MM.1S (cell line): ENCODE measurements at regions not wholly inside any gene's neighbourhood (a gene's known extent, or its start where the extent isn't known, plus 50 kb on each side); places are given as distances from the start of the nearest gene placed in this dataset.

ENCODE experiments used
- DNase-seq: peaks from one replicate; pipeline ENCODE4 v3.0.0-alpha.2; 2015
- H2AFZ ChIP-seq: fragments of 300-600 bp; sonication (generic); 2 replicates; pipeline ENCODE4 v1.6.0; 2016; ENCODE audit warnings: antibody characterized with exemption, low read length
- H3F3A ChIP-seq: fragments of 300-600 bp; sonication (generic); 2 replicates; pipeline ENCODE4 v1.6.1; 2016; ENCODE audit warnings: mild to moderate bottlenecking, antibody characterized with exemption, low read length, moderate library complexity, mixed read lengths; ENCODE audit not compliant: insufficient read depth
- H3K27ac ChIP-seq: fragments of 300-600 bp; sonication (generic); 2 replicates; pipeline ENCODE4 v1.5.1; 2016; ENCODE audit warnings: mild to moderate bottlenecking, low read length
- H3K27me3 ChIP-seq: fragments of 300-600 bp; sonication (generic); replicated peaks from 2 replicates; pipeline ENCODE4 v1.6.0; 2016; ENCODE audit warnings: low read length; ENCODE audit not compliant: insufficient read depth
- H3K36me3 ChIP-seq: fragments of 300-600 bp; sonication (generic); replicated peaks from 2 replicates; pipeline ENCODE4 v1.6.1; 2016; ENCODE audit warnings: mild to moderate bottlenecking, low read length, mixed read lengths; ENCODE audit not compliant: insufficient read depth
- H3K4me1 ChIP-seq: fragments of 300-600 bp; sonication (generic); 2 replicates; pipeline ENCODE4 v1.6.1; 2016; ENCODE audit warnings: low read length, mixed read lengths
- H3K4me2 ChIP-seq: fragments of 300-600 bp; sonication (generic); 2 replicates; pipeline ENCODE4 v1.6.0; 2016; ENCODE audit warnings: low read depth, low read length
- H3K4me3 ChIP-seq: fragments of 300-600 bp; sonication (generic); 2 replicates; pipeline ENCODE4 v1.5.1; 2016; ENCODE audit warnings: low read length, mixed read lengths
- H3K79me2 ChIP-seq: fragments of 300-600 bp; sonication (generic); 2 replicates; pipeline ENCODE4 v1.6.1; 2016; ENCODE audit warnings: mixed run types, low read length, mixed read lengths
- H3K9ac ChIP-seq: fragments of 300-600 bp; sonication (generic); 2 replicates; pipeline ENCODE4 v1.6.1; 2016; ENCODE audit warnings: low read length, mixed read lengths
- H3K9me2 ChIP-seq: fragments of 300-600 bp; sonication (generic); replicated peaks from 2 replicates; pipeline ENCODE4 v1.6.1; 2016; ENCODE audit warnings: mild to moderate bottlenecking, low read length, mixed read lengths; ENCODE audit not compliant: insufficient read depth
- H3K9me3 ChIP-seq: fragments of 300-600 bp; sonication (generic); replicated peaks from 2 replicates; pipeline ENCODE4 v1.6.1; 2016; ENCODE audit warnings: mild to moderate bottlenecking, low read length, mixed read lengths; ENCODE audit not compliant: insufficient read depth
- H4K20me1 ChIP-seq: fragments of 300-600 bp; sonication (generic); 2 replicates; pipeline ENCODE4 v1.6.1; 2016; ENCODE audit warnings: mild to moderate bottlenecking, low read length, moderate library complexity, mixed read lengths; ENCODE audit not compliant: insufficient read depth
- CTCF ChIP-seq: fragments of 300-600 bp; sonication (generic); IDR thresholded peaks from 2 replicates; pipeline ENCODE4 v1.5.1; 2016; ENCODE audit warnings: antibody characterized with exemption, low read length, mixed read lengths
- EZH2 ChIP-seq: fragments of 300-600 bp; sonication (generic); optimal IDR thresholded peaks from 2 replicates; pipeline ENCODE3; 2017; ENCODE audit warnings: low read depth, mild to moderate bottlenecking, antibody characterized with exemption, low read length, mixed read lengths
- EZH2phosphoT487 ChIP-seq: fragments of 300-600 bp; sonication (generic); IDR thresholded peaks from 2 replicates; pipeline ENCODE4 v1.6.1; 2018; ENCODE audit warnings: antibody characterized with exemption, low read length

DNA sequence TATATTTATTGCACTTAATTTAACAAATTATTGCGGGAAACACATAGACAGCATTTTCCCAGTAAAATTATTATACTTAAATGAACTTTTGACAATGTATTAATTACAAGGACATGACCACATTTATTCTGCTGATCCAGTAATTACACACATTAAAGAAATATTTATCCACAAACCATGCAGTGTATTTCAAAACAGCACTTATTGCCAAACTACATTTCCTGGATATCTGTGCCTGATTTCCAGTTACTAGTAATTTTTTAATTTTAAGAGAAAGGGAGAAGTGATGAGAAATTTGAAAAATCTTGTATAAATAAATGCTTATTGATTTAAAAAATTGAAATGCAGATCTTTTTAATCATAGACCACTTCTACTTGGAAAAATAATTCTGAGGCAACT, 1458.7 kb upstream of the ACVR2A start:
- no peak for DNase-seq
- no peak overlapping the region for H3K27ac ChIP-seq
- H4K20me1 ChIP-seq: no peaks in the 10 kb centered on the region
- H3K36me3 ChIP-seq: no peaks in the 10 kb centered on the region
- no peaks in the 10 kb centered on the region for H3K27me3 ChIP-seq
- no peaks in the 10 kb centered on the region for H3K9me3 ChIP-seq
- no peak overlapping the region for H3K4me3 ChIP-seq
- H3K79me2 ChIP-seq: no peaks in the 10 kb centered on the region
- H3K4me2 ChIP-seq: no peak overlapping the region
- no peaks in the 10 kb centered on the region for H3K9me2 ChIP-seq
- H3F3A ChIP-seq: no peaks in the 10 kb centered on the region
- TF ChIP-seq CTCF (no peak), EZH2 (no peak), EZH2phosphoT487 (no peak)
- no peak overlapping the region for H3K9ac ChIP-seq
- H2AFZ ChIP-seq: no peak overlapping the region
- H3K4me1 ChIP-seq: peaks cover 5% of the 10 kb centered on the region; the same call in 1 of the 2 replicates

DNA sequence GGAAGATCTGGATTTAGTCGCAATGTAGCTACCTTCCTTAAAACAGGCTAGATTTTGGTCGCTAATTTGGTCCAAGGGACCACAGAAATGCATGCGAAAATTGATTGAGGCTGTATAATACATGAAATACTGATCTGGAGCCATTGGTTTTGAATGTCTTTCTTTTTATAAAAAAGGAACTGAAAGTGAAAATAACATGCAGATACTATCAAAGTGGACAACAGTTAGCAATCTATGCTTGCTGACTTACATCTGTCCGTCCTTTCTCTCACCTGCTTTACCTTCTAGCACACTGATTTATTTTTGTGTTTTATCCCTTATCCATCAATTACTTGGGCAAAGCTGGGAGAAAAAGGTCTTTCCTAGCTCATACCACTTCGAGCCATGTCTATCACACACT, 1459.8 kb upstream of the ACVR2A start:
- H3K36me3 ChIP-seq: no peaks in the 10 kb centered on the region
- peak overlapping the region; percentile 8 for H3K4me3 ChIP-seq
- H3K9me3 ChIP-seq: no peaks in the 10 kb centered on the region
- no peaks in the 10 kb centered on the region for H3K79me2 ChIP-seq
- H3K27ac ChIP-seq: no peak overlapping the region
- TF ChIP-seq CTCF (no peak), EZH2 (no peak), EZH2phosphoT487 (no peak)
- peak overlapping the region; percentile 34 for H2AFZ ChIP-seq
- H3K9ac ChIP-seq: no peak overlapping the region
- H3K4me1 ChIP-seq: peaks cover 5% of the 10 kb centered on the region; the same call in 1 of the 2 replicates
- DNase-seq: peak; percentile 46
- H4K20me1 ChIP-seq: no peaks in the 10 kb centered on the region
- H3F3A ChIP-seq: no peaks in the 10 kb centered on the region
- H3K4me2 ChIP-seq: peak overlapping the region; percentile 46
- no peaks in the 10 kb centered on the region for H3K27me3 ChIP-seq
- H3K9me2 ChIP-seq: no peaks in the 10 kb centered on the region

DNA sequence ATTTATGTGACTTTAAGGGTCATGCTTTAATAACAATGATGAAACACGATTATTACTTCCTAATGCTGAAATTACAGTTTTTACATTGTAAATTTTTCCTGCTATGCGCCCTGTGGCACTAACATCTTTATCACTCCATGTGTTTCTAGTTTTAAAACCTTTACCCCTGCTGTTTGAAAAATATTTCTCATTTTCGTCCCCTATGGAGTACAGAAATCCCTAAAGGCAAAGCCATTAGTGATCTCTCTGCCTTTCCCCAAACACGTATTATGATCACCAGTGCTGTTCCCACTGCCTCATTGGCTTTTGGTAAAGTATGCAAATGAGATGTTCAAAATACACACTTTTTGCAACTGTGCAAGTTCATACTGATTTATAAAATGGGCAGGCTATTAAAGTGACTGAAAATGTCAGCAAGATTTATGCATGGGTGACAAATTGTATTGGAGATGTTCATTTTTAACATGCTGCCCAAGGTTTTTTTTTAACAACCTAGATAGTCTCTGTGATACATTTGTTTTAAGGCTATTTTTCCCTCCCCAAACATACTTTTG, 1468.2 kb upstream of the ACVR2A start:
- no peak for TF ChIP-seq CTCF
- TF ChIP-seq EZH2phosphoT487: no peak
- no peak for TF ChIP-seq EZH2
- Histone ChIP-seq H3K4me3 (no peak overlapping the region), H3K4me1 (no peaks in the 10 kb centered on the region), H3K27ac (no peak overlapping the region), H3K36me3 (no peaks in the 10 kb centered on the region), H3K4me2 (no peak overlapping the region), H3K9ac (no peak overlapping the region), H4K20me1 (no peaks in the 10 kb centered on the region), H3K79me2 (no peaks in the 10 kb centered on the region), H3F3A (no peaks in the 10 kb centered on the region), H3K27me3 (no peaks in the 10 kb centered on the region), H3K9me2 (no peaks in the 10 kb centered on the region), H3K9me3 (no peaks in the 10 kb centered on the region), H2AFZ (no peak overlapping the region)
- DNase-seq: no peak
